ENCODE measurements at regions not wholly inside any gene's neighbourhood (a gene's known extent, or its start where the extent isn't known, plus 50 kb on each side); places are given as distances from the start of the nearest gene placed in this dataset.

DNA sequence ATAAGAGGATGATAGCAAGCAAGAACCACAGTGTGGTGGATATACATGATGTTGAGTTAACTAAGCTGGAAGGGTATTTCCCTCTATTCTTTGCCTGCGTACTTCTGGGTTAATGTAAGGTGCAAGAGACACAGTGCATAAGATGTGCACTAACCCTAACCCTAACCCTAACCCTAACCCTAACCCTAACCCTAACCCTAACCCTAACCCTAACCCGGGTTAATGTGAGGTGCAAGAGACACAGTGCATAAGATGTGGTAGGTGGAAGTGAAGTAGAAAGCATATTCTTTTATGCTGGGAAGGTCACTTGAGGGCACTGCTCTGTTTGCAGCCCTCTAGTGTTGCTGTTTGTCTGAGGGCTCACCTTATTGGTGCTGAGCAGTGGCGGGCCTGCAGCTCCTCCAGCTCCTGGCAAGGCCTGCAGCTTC is 181.5 kb upstream of the ITGA4 start:
- Mint-ChIP-seq H3K27ac (ENCODE audit: unreplicated experiment) (no peak overlapping the region), H3K36me3 (ENCODE audit: low read depth, unreplicated experiment) (no peaks in the 10 kb centered on the region), H3K9me3 (ENCODE audit: unreplicated experiment) (no peaks in the 10 kb centered on the region), H3K27me3 (ENCODE audit: unreplicated experiment) (no peaks in the 10 kb centered on the region), H3K4me1 (ENCODE audit: unreplicated experiment) (no peaks in the 10 kb centered on the region), H3K4me3 (ENCODE audit: unreplicated experiment) (no peak overlapping the region)
- no peak for DNase-seq (ENCODE audit: low spot score)
- TF ChIP-seq, protein P1, sequence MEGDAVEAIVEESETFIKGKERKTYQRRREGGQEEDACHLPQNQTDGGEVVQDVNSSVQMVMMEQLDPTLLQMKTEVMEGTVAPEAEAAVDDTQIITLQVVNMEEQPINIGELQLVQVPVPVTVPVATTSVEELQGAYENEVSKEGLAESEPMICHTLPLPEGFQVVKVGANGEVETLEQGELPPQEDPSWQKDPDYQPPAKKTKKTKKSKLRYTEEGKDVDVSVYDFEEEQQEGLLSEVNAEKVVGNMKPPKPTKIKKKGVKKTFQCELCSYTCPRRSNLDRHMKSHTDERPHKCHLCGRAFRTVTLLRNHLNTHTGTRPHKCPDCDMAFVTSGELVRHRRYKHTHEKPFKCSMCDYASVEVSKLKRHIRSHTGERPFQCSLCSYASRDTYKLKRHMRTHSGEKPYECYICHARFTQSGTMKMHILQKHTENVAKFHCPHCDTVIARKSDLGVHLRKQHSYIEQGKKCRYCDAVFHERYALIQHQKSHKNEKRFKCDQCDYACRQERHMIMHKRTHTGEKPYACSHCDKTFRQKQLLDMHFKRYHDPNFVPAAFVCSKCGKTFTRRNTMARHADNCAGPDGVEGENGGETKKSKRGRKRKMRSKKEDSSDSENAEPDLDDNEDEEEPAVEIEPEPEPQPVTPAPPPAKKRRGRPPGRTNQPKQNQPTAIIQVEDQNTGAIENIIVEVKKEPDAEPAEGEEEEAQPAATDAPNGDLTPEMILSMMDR (IDR thresholded peaks at IDR 0.05; ENCODE audit: unreplicated experiment), result no peak

DNA sequence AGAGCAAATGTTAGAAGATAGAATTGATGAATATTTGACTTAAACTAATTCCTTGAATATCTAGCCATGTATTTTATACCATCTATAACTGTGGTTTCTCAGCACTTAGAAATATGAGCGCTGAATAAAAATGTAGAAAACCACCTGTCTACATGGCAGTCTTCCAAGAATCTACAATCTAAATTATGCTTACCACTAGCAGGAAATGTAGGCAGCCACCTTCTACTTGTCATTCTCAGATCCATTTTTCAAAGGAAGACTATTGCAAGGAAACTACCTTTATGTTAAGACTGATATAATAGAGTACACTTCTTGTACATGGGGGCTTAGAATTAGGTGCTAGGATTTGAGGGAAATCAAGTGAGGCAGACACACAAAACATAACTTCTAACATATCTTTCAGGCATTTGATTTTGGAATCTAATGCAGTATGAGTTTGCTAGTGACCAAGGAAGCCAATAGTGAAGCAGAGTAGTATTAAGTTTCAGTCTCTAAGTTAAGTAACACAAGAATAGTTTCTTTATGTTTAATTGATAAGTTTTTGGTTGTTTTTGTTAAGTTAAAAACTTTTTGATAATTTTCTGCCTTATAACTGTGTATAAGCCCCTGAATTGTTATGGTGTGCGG is 175.9 kb upstream of the ITGA4 start:
- no peak for DNase-seq (ENCODE audit: low spot score)
- H3K4me1 Mint-ChIP-seq (ENCODE audit: unreplicated experiment), result no peaks in the 10 kb centered on the region
- no peak overlapping the region for H3K27ac Mint-ChIP-seq (ENCODE audit: unreplicated experiment)
- TF ChIP-seq, protein P1 (IDR thresholded peaks at IDR 0.05; ENCODE audit: unreplicated experiment), result no peak
- no peak overlapping the region for H3K4me3 Mint-ChIP-seq (ENCODE audit: unreplicated experiment)
- no peaks in the 10 kb centered on the region for H3K27me3 Mint-ChIP-seq (ENCODE audit: unreplicated experiment)
- no peaks in the 10 kb centered on the region for H3K36me3 Mint-ChIP-seq (ENCODE audit: low read depth, unreplicated experiment)
- H3K9me3 Mint-ChIP-seq (ENCODE audit: unreplicated experiment), result no peaks in the 10 kb centered on the region

DNA sequence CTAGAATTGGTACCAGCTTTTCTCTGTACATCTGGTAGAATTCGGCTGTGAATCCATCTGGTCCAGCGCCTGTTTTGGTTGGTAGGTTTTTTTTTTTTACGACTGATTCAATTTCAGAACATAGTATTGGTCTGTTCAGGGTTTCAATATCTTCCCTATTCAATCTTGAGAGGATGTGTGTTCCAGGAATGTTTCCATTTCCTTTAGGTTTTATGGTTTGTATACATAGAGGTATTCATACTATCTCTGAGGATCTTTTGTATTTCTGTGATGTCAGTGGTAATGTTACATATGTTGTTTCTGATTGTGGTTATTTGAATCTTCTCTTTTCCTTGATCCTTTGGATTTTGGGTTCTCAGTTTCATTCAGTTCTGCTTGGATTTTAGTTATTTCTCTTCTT is 172.1 kb upstream of the ITGA4 start:
- TF ChIP-seq, protein P1 (IDR thresholded peaks at IDR 0.05; ENCODE audit: unreplicated experiment), result no peak

DNA sequence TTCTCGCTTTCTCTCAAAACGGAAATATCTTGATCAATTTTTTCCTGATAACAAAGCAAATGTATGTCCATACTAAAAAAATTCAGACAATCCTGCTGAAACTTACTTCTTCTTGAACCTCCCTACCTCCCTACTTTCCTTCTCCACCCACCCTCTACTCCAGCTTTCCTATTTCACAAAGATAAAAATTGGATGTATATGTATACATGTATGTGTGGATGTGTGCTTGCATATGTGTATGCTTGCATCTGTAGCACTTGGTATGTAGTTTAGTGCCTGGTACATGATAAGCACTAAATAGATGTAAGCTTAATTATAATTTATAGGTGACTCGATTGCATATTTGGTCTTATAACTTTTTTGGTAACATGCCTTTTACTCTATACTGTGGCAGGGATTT is 167.5 kb upstream of the ITGA4 start:
- TF ChIP-seq, protein P1 (IDR thresholded peaks at IDR 0.05; ENCODE audit: unreplicated experiment), result no peak
- Mint-ChIP-seq H3K27ac (ENCODE audit: unreplicated experiment) (no peak overlapping the region), H3K9me3 (ENCODE audit: unreplicated experiment) (no peaks in the 10 kb centered on the region), H3K27me3 (ENCODE audit: unreplicated experiment) (no peaks in the 10 kb centered on the region), H3K4me3 (ENCODE audit: unreplicated experiment) (no peak overlapping the region), H3K4me1 (ENCODE audit: unreplicated experiment) (no peaks in the 10 kb centered on the region), H3K36me3 (ENCODE audit: low read depth, unreplicated experiment) (no peaks in the 10 kb centered on the region)
- no peak for DNase-seq (ENCODE audit: low spot score)

More for the DNA sequence above, 172.1 kb upstream of the ITGA4 start:
- Mint-ChIP-seq H3K4me1 (ENCODE audit: unreplicated experiment) (no peaks in the 10 kb centered on the region), H3K9me3 (ENCODE audit: unreplicated experiment) (no peaks in the 10 kb centered on the region), H3K4me3 (ENCODE audit: unreplicated experiment) (no peak overlapping the region), H3K27ac (ENCODE audit: unreplicated experiment) (no peak overlapping the region), H3K27me3 (ENCODE audit: unreplicated experiment) (no peaks in the 10 kb centered on the region), H3K36me3 (ENCODE audit: low read depth, unreplicated experiment) (no peaks in the 10 kb centered on the region)
- DNase-seq (ENCODE audit: low spot score), result no peak

DNA sequence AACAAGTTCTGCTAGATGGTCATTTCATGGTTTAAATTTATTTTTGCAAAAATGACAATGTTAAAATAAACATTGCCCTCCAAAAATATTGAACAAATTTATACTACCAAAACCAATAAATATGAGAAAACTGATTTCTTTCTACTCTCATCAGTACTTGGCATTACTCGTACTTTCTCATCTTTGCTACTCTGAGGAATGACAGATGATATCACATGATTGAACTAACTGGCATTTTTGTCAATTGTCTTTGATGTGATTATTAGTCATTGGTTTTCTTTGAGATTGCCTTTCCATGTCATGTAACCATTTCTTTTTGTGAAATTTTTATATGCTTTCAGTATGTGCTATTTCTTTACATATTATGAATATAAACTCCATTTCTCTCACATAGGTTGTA is 167.0 kb upstream of the ITGA4 start:
- H3K4me1 Mint-ChIP-seq (ENCODE audit: unreplicated experiment), result no peaks in the 10 kb centered on the region
- no peak overlapping the region for H3K27ac Mint-ChIP-seq (ENCODE audit: unreplicated experiment)
- H3K9me3 Mint-ChIP-seq (ENCODE audit: unreplicated experiment), result no peaks in the 10 kb centered on the region
- H3K36me3 Mint-ChIP-seq (ENCODE audit: low read depth, unreplicated experiment), result no peaks in the 10 kb centered on the region
- no peaks in the 10 kb centered on the region for H3K27me3 Mint-ChIP-seq (ENCODE audit: unreplicated experiment)
- TF ChIP-seq, protein P1 (IDR thresholded peaks at IDR 0.05; ENCODE audit: unreplicated experiment), result no peak
- no peak overlapping the region for H3K4me3 Mint-ChIP-seq (ENCODE audit: unreplicated experiment)
- DNase-seq (ENCODE audit: low spot score), result no peak
